ENCODE measurements at regions not wholly inside any gene's neighbourhood (a gene's known extent, or its start where the extent isn't known, plus 50 kb on each side); places are given as distances from the start of the nearest gene placed in this dataset.
"Not testable (repeated sequence)": the region's sequence is repeated elsewhere in the genome, so short reads cannot be mapped to it uniquely, and the experiment has no call there.

DNA sequence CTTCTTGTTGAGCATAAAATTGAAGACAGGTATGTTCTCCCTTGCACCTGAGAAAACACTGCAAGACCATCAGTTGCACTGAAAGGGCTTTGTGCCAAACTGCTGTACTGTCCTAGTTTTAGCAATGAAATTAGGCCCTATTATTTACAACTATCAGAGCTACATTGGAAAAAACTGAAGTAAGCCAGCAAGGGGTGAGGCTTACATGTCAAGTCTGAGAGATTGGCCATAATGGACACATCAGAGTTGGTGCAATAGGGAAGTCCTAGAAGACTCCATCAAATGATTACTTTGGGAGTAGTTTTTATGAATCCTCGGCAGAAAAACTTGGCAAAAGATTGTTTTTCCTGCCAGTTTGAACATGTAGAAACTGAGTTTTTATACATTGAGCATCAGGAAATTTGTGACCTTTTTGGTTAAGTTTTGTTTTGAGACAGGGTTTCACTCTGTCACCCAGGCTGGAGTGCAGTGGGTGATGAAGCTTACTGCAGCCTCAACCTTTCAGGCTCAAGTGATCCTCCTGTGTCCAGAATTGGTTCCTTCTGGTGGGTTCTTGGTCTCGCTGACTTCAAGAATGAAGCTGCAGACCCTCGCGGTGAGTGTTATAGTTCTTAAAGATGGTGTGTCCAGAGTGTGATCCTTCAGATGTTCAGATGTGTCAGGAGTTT lies 160.1 kb upstream of the BANK1 start:
- FAIRE-seq, result no peak
- TF ChIP-seq, protein P1, sequence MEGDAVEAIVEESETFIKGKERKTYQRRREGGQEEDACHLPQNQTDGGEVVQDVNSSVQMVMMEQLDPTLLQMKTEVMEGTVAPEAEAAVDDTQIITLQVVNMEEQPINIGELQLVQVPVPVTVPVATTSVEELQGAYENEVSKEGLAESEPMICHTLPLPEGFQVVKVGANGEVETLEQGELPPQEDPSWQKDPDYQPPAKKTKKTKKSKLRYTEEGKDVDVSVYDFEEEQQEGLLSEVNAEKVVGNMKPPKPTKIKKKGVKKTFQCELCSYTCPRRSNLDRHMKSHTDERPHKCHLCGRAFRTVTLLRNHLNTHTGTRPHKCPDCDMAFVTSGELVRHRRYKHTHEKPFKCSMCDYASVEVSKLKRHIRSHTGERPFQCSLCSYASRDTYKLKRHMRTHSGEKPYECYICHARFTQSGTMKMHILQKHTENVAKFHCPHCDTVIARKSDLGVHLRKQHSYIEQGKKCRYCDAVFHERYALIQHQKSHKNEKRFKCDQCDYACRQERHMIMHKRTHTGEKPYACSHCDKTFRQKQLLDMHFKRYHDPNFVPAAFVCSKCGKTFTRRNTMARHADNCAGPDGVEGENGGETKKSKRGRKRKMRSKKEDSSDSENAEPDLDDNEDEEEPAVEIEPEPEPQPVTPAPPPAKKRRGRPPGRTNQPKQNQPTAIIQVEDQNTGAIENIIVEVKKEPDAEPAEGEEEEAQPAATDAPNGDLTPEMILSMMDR (IDR thresholded peaks at IDR 0.05; ENCODE audit: insufficient read depth, missing control alignments), result no peak
- DNase-seq (ENCODE audit: insufficient read length, low spot score), result no peak

- TF ChIP-seq, protein P1 (IDR thresholded peaks at IDR 0.05; ENCODE audit: insufficient read depth, missing control alignments), result no peak
- FAIRE-seq, result no peak
- no peak for DNase-seq (ENCODE audit: insufficient read length, low spot score)
Observed at GRCh38 chr4:101621120-101621519, 169.4 kb upstream of the BANK1 start.

DNA sequence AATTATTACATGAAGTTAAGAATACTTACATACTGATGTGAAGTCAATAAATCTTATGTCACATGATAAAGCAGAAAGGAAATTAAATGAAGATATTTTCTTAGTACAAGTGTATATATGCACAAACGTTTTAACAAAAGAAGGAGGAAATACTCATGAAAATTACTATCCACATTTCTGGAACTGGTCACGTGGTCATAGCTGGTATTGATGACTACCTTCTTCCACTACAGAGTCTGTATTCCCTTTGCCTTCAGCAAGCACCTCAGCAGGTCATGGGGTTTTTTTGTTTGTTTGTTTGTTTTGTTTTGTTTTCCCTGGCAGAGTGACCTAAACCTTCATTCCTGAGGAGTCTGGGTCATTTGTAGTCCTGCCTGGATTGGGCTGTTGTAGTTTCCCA lies 174.9 kb upstream of the BANK1 start:
- FAIRE-seq, result no peak
- no peak for DNase-seq (ENCODE audit: insufficient read length, low spot score)
- TF ChIP-seq, protein P1 (IDR thresholded peaks at IDR 0.05; ENCODE audit: insufficient read depth, missing control alignments), result no peak

GRCh38 chr4:101606989-101607388 lies 183.5 kb upstream of the BANK1 start:
- FAIRE-seq; DNase-seq (ENCODE audit: insufficient read length, low spot score): not testable (repeated sequence)

GRCh38 chr4:101604976-101605375 lies 185.6 kb upstream of the BANK1 start:
- TF ChIP-seq, protein P1 (IDR thresholded peaks at IDR 0.05; ENCODE audit: insufficient read depth, missing control alignments), result no peak
- FAIRE-seq (peak; percentile 97), DNase-seq (ENCODE audit: insufficient read length, low spot score) (no peak)

- DNase-seq (ENCODE audit: insufficient read length, low spot score) (no peak), FAIRE-seq (peak; percentile 74)
- TF ChIP-seq, protein P1 (IDR thresholded peaks at IDR 0.05; ENCODE audit: insufficient read depth, missing control alignments), result no peak
Observed at GRCh38 chr4:101600287-101600686, 190.2 kb upstream of the BANK1 start.

GRCh38 chr4:101599620-101600019 lies 190.9 kb upstream of the BANK1 start:
- no peak for FAIRE-seq
- DNase-seq (ENCODE audit: insufficient read length, low spot score), result no peak
- TF ChIP-seq, protein P1 (IDR thresholded peaks at IDR 0.05; ENCODE audit: insufficient read depth, missing control alignments), result no peak
